WTC11 (cell line): ENCODE measurements at regions not wholly inside any gene's neighbourhood (a gene's known extent, or its start where the extent isn't known, plus 50 kb on each side); places are given as distances from the start of the nearest gene placed in this dataset.

Experiments
- ATAC-seq: fragments of 200-7000 bp; cut with Tn5 transposase; 2 replicates; pipeline ENCODE4 v1.10.0; 2021; ENCODE audit warnings: mild to moderate bottlenecking, moderate library complexity
- CTCF ChIA-PET: fragments of 300-600 bp; sonication (Branson Sonifier 250); formaldehyde crosslinking; loops from one replicate; lab custom pipeline; 2021; ENCODE audit warnings: antibody characterized with exemption; lab: Charles Lee
- POLR2A ChIA-PET: fragments of 350-600 bp; sonication (Branson Sonifier 250); formaldehyde crosslinking; loops from one replicate; lab custom pipeline; 2021; ENCODE audit warnings: antibody characterized with exemption; lab: Charles Lee
- DNase-seq: peaks from one replicate; pipeline ENCODE4 v3.0.0; 2021; ENCODE audit warnings: low spot score
- H3K27ac Mint-ChIP-seq: 2 replicates; pipeline ENCODE4 v1.8.0; 2021; ENCODE audit warnings: mixed read lengths
- H3K27me3 Mint-ChIP-seq: 2 replicates; pipeline ENCODE4 v1.8.0; 2021; ENCODE audit warnings: low read depth, mild to moderate bottlenecking, moderate library complexity, mixed read lengths
- H3K36me3 Mint-ChIP-seq: 2 replicates; pipeline ENCODE4 v1.8.0; 2021; ENCODE audit warnings: mixed read lengths
- H3K4me1 Mint-ChIP-seq: 2 replicates; pipeline ENCODE4 v1.8.0; 2022; ENCODE audit warnings: mixed read lengths
- H3K4me3 Mint-ChIP-seq: 2 replicates; pipeline ENCODE4 v1.8.0; 2021; ENCODE audit warnings: mild to moderate bottlenecking, moderate library complexity, mixed read lengths
- H3K9me3 Mint-ChIP-seq: 2 replicates; pipeline ENCODE4 v1.8.0; 2021; ENCODE audit warnings: mixed read lengths
- AR ChIP-seq: fragments of 250-450 bp; sonication (Bioruptor Pico); IDR thresholded peaks from 2 replicates; pipeline ENCODE4 v1.9.0; 2021; ENCODE audit warnings: mild to moderate bottlenecking
- ATF1 ChIP-seq: sonication (generic); formaldehyde crosslinking; IDR thresholded peaks from 2 replicates; pipeline ENCODE4 v1.8.1; 2023; ENCODE audit warnings: mild to moderate bottlenecking, moderate library complexity, missing genetic modification reagents
- ATF2 ChIP-seq: sonication (generic); formaldehyde crosslinking; IDR thresholded peaks from 2 replicates; pipeline ENCODE4 v1.8.1; 2022; ENCODE audit warnings: low read depth, missing genetic modification reagents, borderline replicate concordance
- CBFB ChIP-seq: sonication (generic); formaldehyde crosslinking; IDR thresholded peaks from 2 replicates; pipeline ENCODE4 v1.8.1; 2022; ENCODE audit warnings: mild to moderate bottlenecking, low read depth, missing genetic modification reagents
- CREB1 ChIP-seq: sonication (generic); formaldehyde crosslinking; IDR thresholded peaks from 2 replicates; pipeline ENCODE4 v1.8.0; 2023; ENCODE audit warnings: mild to moderate bottlenecking, missing genetic modification reagents
- E2F1 ChIP-seq: sonication (generic); formaldehyde crosslinking; IDR thresholded peaks from 2 replicates; pipeline ENCODE4 v1.8.0; 2022; ENCODE audit warnings: mild to moderate bottlenecking, missing genetic modification reagents
- ESRRA ChIP-seq: sonication (generic); formaldehyde crosslinking; IDR thresholded peaks from 2 replicates; pipeline ENCODE4 v1.8.1; 2022; ENCODE audit warnings: mild to moderate bottlenecking, missing genetic modification reagents, borderline replicate concordance
- FOXJ3 ChIP-seq: sonication (generic); formaldehyde crosslinking; IDR thresholded peaks from 2 replicates; pipeline ENCODE4 v1.9.0; 2021; ENCODE audit warnings: missing genetic modification reagents, mild to moderate bottlenecking, borderline replicate concordance
- FOXK1 ChIP-seq: sonication (generic); formaldehyde crosslinking; IDR thresholded peaks from 2 replicates; pipeline ENCODE4 v1.8.0; 2022; ENCODE audit warnings: mild to moderate bottlenecking, moderate library complexity, missing genetic modification reagents
- GABPB1 ChIP-seq: sonication (generic); formaldehyde crosslinking; IDR thresholded peaks from 2 replicates; pipeline ENCODE4 v1.8.1; 2023; ENCODE audit warnings: mild to moderate bottlenecking, missing genetic modification reagents
- IRF2 ChIP-seq: sonication (generic); formaldehyde crosslinking; IDR thresholded peaks from 2 replicates; pipeline ENCODE4 v1.8.0; 2022; ENCODE audit warnings: low read depth, missing genetic modification reagents, borderline replicate concordance
- MXD4 ChIP-seq: fragments of 250-450 bp; sonication (Bioruptor Pico); IDR thresholded peaks from 2 replicates; pipeline ENCODE4 v1.8.0; 2021; ENCODE audit warnings: mild to moderate bottlenecking, moderate library complexity, borderline replicate concordance
- MYBL2 ChIP-seq: sonication (generic); formaldehyde crosslinking; IDR thresholded peaks from 2 replicates; pipeline ENCODE4 v1.8.1; 2023; ENCODE audit warnings: mild to moderate bottlenecking, moderate library complexity, missing genetic modification reagents
- NFATC4 ChIP-seq: fragments of 250-450 bp; sonication (Bioruptor Pico); IDR thresholded peaks from 2 replicates; pipeline ENCODE4 v1.9.0; 2021; ENCODE audit warnings: mild to moderate bottlenecking
- NR3C1 ChIP-seq: sonication (generic); formaldehyde crosslinking; conservative IDR thresholded peaks from 2 replicates; pipeline ENCODE4 v1.8.1; 2023; ENCODE audit warnings: low read depth, mild to moderate bottlenecking, missing genetic modification reagents
- TEAD4 ChIP-seq: sonication (generic); formaldehyde crosslinking; IDR thresholded peaks from 2 replicates; pipeline ENCODE4 v1.8.0; 2022; ENCODE audit warnings: mild to moderate bottlenecking, missing genetic modification reagents
- TP53 ChIP-seq: sonication (generic); formaldehyde crosslinking; IDR thresholded peaks from 2 replicates; pipeline ENCODE4 v1.8.1; 2023; ENCODE audit warnings: mild to moderate bottlenecking, missing genetic modification reagents
- ZBTB21 ChIP-seq: sonication (generic); formaldehyde crosslinking; IDR thresholded peaks from 2 replicates; pipeline ENCODE4 v1.8.1; 2023; ENCODE audit warnings: mild to moderate bottlenecking, missing genetic modification reagents, borderline replicate concordance
- ZNF219 ChIP-seq: sonication (generic); formaldehyde crosslinking; IDR thresholded peaks from 2 replicates; pipeline ENCODE4 v1.8.0; 2023; ENCODE audit warnings: missing genetic modification reagents, mild to moderate bottlenecking, borderline replicate concordance
- ZNF317 ChIP-seq: sonication (generic); formaldehyde crosslinking; IDR thresholded peaks from 2 replicates; pipeline ENCODE4 v1.8.1; 2023; ENCODE audit warnings: low read depth, mild to moderate bottlenecking, moderate library complexity, missing genetic modification reagents, borderline replicate concordance
- ZNF416 ChIP-seq: fragments of 250-450 bp; sonication (Bioruptor Pico); IDR thresholded peaks from 2 replicates; pipeline ENCODE4 v1.9.0; 2021; ENCODE audit warnings: mild to moderate bottlenecking, inconsistent platforms
- TF ChIP-seq, protein P1 (sequence below): fragments of 250-450 bp; sonication (Bioruptor Pico); IDR thresholded peaks from 2 replicates; pipeline ENCODE4 v2.1.2; 2022; ENCODE audit warnings: mild to moderate bottlenecking, moderate library complexity
- TF ChIP-seq, protein P2 (sequence below): sonication (generic); formaldehyde crosslinking; IDR thresholded peaks from 2 replicates; pipeline ENCODE4 v1.8.1; 2022; ENCODE audit warnings: low read depth, mild to moderate bottlenecking, moderate library complexity, missing genetic modification reagents, borderline replicate concordance

GRCh38 chr12:53842686-53843085 lies 90.9 kb upstream of the CISTR start:
- Mint-ChIP-seq H3K4me3 (no peak overlapping the region), H3K4me1 (peaks cover 8% of the 10 kb centered on the region), H3K27ac (peak overlapping the region; percentile 11; the same call in 1 of the 2 replicates), H3K9me3 (no peaks in the 10 kb centered on the region), H3K36me3 (no peaks in the 10 kb centered on the region), H3K27me3 (peaks cover 11% of the 10 kb centered on the region; the same call in 1 of the 2 replicates)
- CTCF ChIA-PET: no interaction called here
- POLR2A ChIA-PET: no interaction called here
- DNase-seq (no peak), ATAC-seq (no peak)
- no peak for TF ChIP-seq E2F1 (CRISPR knock-in tag)
- TF ChIP-seq IRF2 (CRISPR knock-in tag): no peak
- TF ChIP-seq MXD4 (CRISPR knock-in tag): no peak

GRCh38 chr12:53843545-53843944 lies 91.8 kb upstream of the CISTR start:
- no peak overlapping the region for H3K4me3 Mint-ChIP-seq
- no peak for ATAC-seq
- TF ChIP-seq ATF2 (no peak), GABPB1 (CRISPR knock-in tag) (no peak), CREB1 (CRISPR knock-in tag) (no peak), TP53 (CRISPR knock-in tag) (no peak), ZNF219 (CRISPR knock-in tag) (no peak), ZBTB21 (no peak), FOXK1 (CRISPR knock-in tag) (no peak), CBFB (no peak), FOXJ3 (CRISPR knock-in tag) (no peak), ZNF317 (no peak), NR3C1 (CRISPR knock-in tag) (no peak), NFATC4 (CRISPR knock-in tag) (no peak), MYBL2 (CRISPR knock-in tag) (no peak)
- TF ChIP-seq, all 79 proteins: peak for 0
- POLR2A ChIA-PET: no interaction called here
- CTCF ChIA-PET: interaction anchor here (0.6 kb wide), 1 partner anchor 40 kb away, joined by 5 read pairs; no protein-coding TSS in a partner anchor
- Mint-ChIP-seq H3K9me3 (no peaks in the 10 kb centered on the region), H3K27ac (no peak overlapping the region), H3K36me3 (no peaks in the 10 kb centered on the region), H3K4me1 (peaks cover 8% of the 10 kb centered on the region), H3K27me3 (peaks cover 11% of the 10 kb centered on the region; the same call in 1 of the 2 replicates)
- no peak for DNase-seq

DNA sequence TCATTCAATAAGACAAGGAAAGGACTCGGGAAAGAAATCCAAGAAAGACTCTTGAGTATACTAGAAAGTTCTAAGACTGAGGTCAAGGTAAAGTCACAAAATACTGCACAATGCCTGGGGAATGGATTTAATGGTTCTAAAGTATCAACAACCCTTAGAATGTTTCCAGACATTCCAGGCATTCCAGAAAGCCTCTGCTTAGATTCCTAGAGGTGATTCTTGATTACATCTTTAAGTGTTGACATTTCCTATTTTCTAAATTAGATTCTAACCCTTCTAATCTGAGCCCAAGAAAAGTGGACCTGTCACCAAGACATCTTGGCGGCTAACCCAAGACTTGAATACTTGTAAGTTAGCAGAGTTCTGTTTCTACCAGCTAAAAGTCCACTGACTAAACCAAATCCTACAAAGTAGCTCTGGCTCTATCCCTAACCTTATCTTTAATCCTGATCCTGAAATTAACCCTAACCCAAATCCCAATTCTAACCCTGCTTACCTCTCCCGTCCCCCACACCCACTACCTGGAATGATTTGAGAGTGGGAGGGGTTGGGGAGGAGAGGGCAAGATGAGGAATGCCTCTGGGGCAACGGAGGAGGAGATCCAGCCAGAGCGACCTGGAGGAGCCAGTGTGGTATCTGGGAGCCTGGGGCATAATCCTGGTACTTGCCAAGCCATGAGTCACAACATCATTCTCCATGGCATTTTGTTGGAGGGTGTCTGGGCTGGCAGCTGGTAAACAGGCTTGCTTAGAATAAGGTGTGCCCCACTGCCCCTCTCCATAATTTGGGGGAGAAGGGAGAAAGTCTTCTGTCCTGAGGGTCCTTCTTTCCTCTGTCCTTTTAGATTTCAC lies 93.4 kb upstream of the HOXC13 start:
- H3K36me3 Mint-ChIP-seq: no peaks in the 10 kb centered on the region
- ChIA-PET POLR2A (no interaction called here), CTCF (no interaction called here)
- H3K4me3 Mint-ChIP-seq: no peak overlapping the region
- ATAC-seq (peak; percentile 59), DNase-seq (no peak)
- H3K9me3 Mint-ChIP-seq: no peaks in the 10 kb centered on the region
- peaks cover 13% of the 10 kb centered on the region for H3K27me3 Mint-ChIP-seq
- peaks cover 8% of the 10 kb centered on the region for H3K4me1 Mint-ChIP-seq
- TF ChIP-seq AR: no peak
- TF ChIP-seq ATF2: no peak
- no peak for TF ChIP-seq ZNF416 (CRISPR knock-in tag)
- TF ChIP-seq ESRRA (CRISPR knock-in tag): no peak
- TF ChIP-seq ATF1 (CRISPR knock-in tag): no peak
- TF ChIP-seq FOXJ3 (CRISPR knock-in tag): no peak
- TF ChIP-seq TEAD4 (CRISPR knock-in tag): no peak
- TF ChIP-seq, protein P1, sequence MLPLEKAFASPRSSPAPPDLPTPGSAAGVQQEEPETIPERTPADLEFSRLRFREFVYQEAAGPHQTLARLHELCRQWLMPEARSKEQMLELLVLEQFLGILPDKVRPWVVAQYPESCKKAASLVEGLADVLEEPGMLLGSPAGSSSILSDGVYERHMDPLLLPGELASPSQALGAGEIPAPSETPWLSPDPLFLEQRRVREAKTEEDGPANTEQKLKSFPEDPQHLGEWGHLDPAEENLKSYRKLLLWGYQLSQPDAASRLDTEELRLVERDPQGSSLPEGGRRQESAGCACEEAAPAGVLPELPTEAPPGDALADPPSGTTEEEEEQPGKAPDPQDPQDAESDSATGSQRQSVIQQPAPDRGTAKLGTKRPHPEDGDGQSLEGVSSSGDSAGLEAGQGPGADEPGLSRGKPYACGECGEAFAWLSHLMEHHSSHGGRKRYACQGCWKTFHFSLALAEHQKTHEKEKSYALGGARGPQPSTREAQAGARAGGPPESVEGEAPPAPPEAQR (CRISPR knock-in tag): no peak
- TF ChIP-seq, protein P2, sequence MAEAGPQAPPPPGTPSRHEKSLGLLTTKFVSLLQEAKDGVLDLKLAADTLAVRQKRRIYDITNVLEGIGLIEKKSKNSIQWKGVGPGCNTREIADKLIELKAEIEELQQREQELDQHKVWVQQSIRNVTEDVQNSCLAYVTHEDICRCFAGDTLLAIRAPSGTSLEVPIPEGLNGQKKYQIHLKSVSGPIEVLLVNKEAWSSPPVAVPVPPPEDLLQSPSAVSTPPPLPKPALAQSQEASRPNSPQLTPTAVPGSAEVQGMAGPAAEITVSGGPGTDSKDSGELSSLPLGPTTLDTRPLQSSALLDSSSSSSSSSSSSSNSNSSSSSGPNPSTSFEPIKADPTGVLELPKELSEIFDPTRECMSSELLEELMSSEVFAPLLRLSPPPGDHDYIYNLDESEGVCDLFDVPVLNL (CRISPR knock-in tag): no peak
- no peak overlapping the region for H3K27ac Mint-ChIP-seq
